Spleen (tissue), 7 donors: ENCODE measurements at regions not wholly inside any gene's neighbourhood (a gene's known extent, or its start where the extent isn't known, plus 50 kb on each side); places are given as distances from the start of the nearest gene placed in this dataset.

Source experiments
- POLR2AphosphoS5 ChIP-seq, 3 donors: sonication (generic); formaldehyde crosslinking; IDR thresholded peaks; one replicate each; pipeline ENCODE4 v1.5.1; 2017; ENCODE audit warnings: antibody characterized with exemption in 3 of 3
- TF ChIP-seq, protein P1 (sequence below), 11 experiments: fragments of 200-600 bp in 7 of 11; fragments of 450-650 bp in 4 of 11; sonication (generic) in 4 of 11; IDR thresholded peaks in 8 of 11; conservative IDR thresholded peaks in 3 of 11; 1 replicate in 7 of 11; 2 replicates in 4 of 11; pipeline versions ENCODE4 v1.4.0 to v1.8.0; 2016 to 2021; ENCODE audit warnings: antibody characterized with exemption in 11 of 11, inconsistent platforms in 4 of 11, mild to moderate bottlenecking in 1 of 11
- donor health status: DM: no; HTN: no; CAD: no; lungs with moderate emphysema.
- donor health status: DM: no; HTN: no; CAD: no.
- donor health status: DM: no; HTN: no; CAD: no.

DNA sequence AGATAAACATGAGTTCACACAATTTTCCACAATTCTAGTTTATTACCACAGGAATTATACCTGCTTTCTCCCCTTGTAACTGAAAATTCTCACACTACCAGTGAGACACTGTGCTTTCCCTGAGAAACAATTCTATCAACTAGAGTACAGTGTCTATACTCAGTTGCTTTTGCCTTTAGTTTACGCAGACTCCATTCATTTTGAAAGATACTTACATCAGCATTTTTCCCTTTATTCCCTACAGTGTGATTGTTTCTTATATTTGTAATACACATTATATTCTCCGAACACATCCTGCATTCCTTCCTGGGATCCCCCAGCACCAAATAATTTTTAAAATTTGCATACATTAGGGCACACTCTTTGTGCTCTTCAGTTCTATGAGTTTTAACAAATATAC is 1455.5 kb downstream of the SUCLG1 start:
- TF ChIP-seq, protein P1, sequence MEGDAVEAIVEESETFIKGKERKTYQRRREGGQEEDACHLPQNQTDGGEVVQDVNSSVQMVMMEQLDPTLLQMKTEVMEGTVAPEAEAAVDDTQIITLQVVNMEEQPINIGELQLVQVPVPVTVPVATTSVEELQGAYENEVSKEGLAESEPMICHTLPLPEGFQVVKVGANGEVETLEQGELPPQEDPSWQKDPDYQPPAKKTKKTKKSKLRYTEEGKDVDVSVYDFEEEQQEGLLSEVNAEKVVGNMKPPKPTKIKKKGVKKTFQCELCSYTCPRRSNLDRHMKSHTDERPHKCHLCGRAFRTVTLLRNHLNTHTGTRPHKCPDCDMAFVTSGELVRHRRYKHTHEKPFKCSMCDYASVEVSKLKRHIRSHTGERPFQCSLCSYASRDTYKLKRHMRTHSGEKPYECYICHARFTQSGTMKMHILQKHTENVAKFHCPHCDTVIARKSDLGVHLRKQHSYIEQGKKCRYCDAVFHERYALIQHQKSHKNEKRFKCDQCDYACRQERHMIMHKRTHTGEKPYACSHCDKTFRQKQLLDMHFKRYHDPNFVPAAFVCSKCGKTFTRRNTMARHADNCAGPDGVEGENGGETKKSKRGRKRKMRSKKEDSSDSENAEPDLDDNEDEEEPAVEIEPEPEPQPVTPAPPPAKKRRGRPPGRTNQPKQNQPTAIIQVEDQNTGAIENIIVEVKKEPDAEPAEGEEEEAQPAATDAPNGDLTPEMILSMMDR (IDR thresholded peaks at IDR 0.05 in 8 of 11, conservative IDR thresholded peaks at IDR 0.05 in 3 of 11), result no peak
- no peak for TF ChIP-seq POLR2AphosphoS5 (IDR thresholded peaks at IDR 0.05)
